ENCODE measurements at regions not wholly inside any gene's neighbourhood (a gene's known extent, or its start where the extent isn't known, plus 50 kb on each side); places are given as distances from the start of the nearest gene placed in this dataset.

DNA sequence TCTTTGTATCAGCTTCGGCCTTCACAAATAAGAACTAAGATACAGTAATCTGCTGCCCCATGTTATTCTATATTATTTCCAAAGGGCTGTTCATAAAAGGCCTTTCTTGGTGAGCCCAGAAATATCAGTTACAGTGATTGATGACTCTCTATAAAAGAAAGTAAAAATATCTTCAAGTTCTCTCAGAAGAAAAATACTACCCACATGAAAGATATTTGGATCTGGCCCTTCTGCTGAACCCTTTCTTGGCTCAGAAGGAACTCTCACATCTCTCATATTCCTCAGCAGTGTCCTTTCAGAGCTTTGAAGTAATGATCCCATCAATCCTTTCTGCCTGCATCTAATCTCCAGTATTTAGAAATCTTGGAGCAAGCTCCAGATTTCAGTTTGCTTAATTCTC lies 76.3 kb upstream of the SLITRK1 start:
- DNase-seq, result no peak

DNA sequence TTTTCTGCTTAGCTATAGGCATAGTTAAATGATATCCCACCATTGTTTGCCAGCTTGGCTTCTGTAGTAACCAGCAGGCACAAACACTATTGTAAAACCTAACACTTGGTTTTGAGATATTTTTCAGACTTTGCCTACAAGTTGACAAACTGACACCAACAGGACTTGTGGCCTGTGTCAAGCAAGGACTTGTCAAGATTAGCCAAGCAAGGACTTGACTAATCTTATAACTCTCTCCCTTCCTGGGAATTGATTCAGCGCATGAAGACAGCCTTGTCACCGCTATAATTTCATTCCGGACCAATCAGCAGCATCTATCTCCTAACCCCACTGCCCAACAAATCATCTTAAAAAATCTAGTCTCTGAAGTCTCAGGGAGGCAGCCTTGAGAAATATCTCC lies 72.7 kb upstream of the SLITRK1 start:
- DNase-seq, result no peak

DNA sequence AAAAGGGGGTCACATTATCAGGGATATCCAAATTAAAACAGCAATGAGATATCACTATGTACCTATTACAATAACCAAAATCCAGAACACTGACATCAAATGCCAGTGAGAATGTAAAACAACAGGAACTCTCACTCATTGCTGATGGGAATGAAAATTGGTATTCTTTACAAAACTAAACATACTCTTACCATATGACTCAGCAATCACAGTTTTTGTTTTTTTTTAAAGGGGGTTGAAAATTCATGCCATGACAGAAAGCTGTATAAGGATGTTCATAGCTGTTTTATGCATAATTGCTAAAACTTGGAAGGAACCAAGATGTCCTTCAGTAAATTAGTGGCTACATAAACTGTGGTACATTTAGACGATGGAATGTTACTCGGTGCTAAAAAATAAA lies 71.6 kb upstream of the SLITRK1 start:
- no peak for DNase-seq

DNA sequence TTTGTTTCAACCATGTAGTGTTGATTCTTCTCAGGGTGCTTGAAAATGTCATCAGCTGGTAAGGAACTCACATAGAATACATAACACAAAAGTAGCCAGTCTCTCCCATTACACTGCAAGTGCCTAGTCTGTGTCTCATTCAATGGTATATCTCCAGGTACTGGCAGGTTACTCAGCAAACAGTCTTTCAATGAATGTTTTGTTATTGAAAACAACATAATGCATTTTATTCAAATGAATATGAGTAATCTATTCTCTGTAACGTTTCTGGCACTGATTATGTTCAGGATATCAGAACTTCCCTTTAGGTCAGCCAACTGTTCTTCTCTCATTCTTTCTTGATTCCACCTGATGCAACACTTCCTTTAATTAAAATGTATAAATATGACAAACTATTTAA lies 68.0 kb upstream of the SLITRK1 start:
- no peak for DNase-seq

DNA sequence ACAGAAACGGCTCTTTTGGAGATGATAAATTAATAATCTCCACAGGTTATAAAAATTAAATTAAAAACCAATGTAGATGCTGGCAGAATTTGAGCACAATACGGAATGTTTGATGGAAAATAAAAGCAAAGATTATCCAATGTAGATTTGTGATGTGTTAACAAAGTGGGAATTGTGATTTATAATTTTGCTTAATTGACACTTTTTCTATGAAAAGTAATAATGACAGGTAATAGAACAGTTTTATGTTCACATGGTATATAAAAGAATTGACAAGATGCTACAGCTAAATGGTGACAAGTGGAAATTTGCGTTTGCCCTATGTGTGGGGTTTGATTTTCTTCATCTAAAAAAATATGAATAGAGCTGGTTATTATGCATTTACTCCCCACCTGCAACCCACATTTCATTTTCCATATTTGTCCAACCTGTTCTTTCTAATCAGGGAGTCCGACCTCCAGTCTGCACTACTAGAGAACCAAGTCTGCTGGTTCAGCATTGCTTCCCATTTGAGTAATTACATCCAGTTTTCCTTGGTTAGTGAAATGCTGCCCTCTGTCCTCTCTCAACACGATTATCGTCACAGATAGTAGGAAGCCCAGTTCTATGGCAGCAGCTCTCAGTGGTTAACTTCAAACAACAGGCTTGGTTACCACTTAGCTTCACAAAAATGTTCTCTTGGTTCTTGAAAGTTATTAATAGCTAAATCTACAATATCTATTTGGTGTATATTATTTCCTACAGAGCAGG lies 61.4 kb upstream of the SLITRK1 start:
- no peak for DNase-seq

DNA sequence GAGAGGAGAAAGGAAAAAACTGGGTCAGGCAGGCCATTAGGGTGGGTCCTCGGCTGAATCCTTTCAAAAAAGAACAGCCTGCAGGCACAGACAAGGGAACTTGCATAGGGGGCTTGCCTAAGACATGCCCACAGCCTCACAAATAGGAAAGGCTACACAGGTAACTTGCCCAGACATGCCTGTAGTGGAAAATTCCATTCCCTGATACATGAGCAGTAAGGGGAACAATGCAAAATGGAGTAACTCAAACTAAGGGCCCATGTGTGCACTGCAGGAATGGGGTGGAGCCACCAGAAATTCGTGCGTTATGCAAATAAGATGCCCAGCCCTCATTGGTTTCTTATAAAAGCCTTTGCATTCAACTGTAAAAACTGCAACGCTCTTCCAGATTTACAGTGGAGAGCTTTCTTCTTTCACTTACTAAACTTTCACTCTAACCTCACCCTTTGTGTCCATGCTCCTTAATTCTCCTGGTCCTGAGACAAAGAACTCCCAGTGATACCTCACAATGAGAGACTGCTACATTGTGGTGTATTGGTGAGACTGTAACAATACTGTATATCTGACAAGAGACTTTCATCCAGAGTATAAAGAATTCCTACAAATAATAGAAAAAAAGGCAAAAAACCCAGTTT lies 59.5 kb upstream of the SLITRK1 start:
- no peak for DNase-seq

DNA sequence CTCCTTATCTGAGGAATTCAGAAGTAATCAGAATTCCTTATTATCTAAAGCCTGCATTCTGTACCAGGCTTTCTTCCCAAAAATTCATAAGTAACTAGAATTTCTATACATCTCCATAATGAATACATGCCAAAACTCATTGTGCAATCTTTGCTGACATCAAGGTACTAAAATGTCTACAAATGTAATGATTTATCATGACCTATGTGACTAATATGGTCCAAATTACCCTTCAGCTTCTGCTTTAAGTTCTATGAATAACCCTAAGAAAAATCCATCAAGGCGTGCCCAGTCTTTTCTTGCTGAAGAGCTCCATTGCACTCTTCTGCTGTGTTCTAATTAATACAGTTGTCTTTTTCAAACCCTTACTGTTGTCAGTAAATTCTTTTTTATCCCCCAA lies 58.5 kb upstream of the SLITRK1 start:
- DNase-seq, result no peak

DNA sequence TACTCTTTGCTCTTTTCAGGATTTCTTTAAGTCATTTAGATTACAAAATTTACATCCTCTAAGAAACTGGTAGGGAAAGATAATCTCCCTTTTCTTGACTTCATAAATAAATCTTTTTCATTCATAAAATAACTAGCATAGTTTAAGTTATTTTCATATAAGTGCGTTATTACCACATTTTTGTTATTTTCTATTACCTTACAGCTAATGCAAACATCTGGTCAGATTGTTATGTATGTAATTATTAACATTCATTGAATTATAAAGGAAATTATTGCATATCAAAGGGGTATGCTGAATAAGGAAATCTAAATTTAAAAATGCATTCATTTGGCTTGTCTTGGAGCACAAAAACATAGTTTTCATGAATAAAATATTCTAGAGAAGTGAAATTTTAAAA lies 55.3 kb upstream of the SLITRK1 start:
- no peak for DNase-seq

DNA sequence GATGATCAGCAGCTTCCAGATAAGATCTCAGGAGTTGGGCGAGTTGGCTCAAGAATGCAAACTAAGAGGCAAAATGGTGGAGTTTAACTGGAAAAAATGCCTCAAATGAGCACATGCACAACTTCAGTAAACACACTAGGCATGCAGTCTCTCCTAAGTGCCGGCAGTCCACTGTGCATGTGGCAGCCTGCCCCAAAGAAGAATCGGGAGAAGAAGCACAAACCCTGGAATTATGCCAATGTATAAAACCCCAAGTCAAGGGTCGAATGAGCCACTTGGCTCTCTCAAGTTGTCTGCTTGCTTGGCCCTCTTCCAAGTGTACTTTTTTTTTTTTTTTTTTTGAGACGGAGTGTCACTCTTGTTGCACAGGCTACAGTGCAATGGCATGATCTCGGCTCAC lies 53.3 kb upstream of the SLITRK1 start:
- no peak for DNase-seq
